Right renal pelvis (tissue), 4 donors: ENCODE measurements at regions not wholly inside any gene's neighbourhood (a gene's known extent, or its start where the extent isn't known, plus 50 kb on each side); places are given as distances from the start of the nearest gene placed in this dataset.

ENCODE experiments used
- DNase-seq, 4 donors: peaks; one replicate each; pipeline ENCODE4 v3.0.0-alpha.2; 2013; ENCODE audit warnings: low read depth in 4 of 4, low spot score in 3 of 4, missing footprints in 1 of 4

DNA sequence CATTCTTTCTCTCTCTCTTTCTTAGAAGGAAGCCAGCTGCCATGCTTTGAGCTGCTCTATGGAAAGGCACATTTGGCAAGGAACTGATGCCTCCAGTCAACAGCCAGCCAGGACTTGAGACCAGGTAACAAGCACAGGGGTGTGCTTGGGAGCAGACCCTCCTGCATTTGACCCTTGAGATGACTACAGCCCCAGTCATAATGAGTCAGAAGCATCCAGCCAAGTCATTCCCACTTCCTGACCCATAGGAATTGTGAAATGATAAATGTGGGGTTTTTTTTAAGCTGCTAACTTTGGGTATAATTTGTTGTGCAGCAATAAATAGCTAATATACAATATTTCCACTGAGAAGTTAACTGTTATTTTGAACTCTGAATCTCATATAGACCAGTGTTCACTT, 446.9 kb downstream of the GRXCR1 start:
- no peak for DNase-seq

DNA sequence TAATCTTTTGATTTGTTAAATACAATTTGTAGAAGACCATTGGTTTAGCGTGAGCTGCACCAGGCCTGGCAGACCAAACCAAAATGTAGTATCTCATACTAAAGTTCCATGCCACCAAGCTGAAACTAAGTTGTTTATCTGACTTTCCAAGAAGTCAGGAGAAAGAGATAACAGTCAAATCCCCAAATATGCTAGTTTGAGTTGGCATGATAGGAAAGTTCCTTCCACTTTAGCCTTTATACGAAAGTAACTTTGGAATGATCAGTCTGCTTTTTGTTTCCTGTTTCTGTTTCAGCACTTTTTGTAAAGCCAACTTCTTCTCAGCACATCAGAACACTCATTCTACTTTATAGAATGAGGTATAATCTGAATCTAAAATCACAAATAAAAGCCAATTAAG, 449.2 kb downstream of the GRXCR1 start:
- no peak for DNase-seq

DNA sequence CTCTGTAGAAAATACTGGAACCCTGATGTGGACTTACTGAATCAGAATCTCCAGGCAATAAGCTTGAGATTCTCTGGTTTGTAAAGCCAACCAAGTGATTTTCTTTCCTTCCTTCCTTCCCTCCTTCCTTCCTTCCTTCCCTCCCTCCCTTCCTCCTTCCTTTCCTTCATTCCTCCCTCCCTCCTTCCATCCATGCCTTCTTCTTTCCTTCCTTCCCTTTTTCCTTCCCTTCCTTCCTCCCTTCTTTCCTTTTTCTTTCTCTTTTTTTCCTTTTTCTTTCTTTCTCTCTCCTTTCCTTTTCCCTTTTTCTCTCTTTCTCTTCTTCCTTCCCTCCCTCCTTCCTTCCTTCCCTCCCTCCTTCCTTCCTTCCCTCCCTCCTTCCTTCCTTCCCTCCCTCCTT, 450.8 kb downstream of the GRXCR1 start:
- no peak for DNase-seq

DNA sequence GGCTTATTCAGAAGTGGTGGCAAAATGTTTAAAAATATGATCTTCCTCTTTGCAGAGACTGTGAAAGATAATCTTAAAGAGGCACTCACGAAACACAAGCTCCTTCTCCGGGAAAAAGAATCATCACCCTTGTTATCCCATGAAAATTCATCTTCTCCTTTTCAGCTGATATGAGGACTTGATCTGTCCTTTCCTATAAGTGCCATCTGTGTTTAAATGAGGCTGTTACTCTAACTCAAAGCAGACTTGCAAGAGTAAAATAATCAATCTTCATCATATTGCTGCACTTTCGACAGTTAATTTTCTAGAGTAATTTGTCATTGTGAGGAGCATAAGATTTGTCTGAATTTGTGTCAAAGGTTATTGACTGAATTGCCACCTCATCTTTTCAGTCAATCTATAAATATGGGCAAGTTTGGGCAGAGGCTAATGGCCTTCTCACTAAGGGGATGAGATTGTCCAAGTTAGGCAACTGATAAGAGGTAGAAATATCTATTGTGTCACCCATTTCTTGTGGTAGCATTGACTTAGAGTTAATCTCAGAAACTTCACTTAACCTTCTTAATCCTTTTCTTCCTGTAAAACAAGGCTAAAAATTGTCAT, 452.9 kb downstream of the GRXCR1 start:
- no peak for DNase-seq

DNA sequence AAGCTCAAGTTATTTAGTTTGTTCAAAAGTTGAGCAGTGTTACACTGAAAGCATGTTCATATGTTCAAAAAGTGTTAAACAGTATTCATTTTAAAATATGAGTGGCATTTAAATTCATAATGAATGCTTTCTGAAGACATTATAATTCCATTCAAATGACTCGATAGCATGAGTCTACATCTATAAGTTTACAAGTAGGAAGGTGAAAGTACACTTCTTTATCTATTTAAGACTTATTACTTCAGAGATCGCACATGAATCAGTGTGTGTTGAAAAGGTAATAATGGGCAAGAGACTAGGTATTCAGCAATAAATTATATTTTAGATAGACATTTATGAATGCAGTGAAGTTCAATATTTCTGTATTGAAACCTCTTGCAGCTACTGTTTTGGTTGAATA, 456.1 kb downstream of the GRXCR1 start:
- no peak for DNase-seq

DNA sequence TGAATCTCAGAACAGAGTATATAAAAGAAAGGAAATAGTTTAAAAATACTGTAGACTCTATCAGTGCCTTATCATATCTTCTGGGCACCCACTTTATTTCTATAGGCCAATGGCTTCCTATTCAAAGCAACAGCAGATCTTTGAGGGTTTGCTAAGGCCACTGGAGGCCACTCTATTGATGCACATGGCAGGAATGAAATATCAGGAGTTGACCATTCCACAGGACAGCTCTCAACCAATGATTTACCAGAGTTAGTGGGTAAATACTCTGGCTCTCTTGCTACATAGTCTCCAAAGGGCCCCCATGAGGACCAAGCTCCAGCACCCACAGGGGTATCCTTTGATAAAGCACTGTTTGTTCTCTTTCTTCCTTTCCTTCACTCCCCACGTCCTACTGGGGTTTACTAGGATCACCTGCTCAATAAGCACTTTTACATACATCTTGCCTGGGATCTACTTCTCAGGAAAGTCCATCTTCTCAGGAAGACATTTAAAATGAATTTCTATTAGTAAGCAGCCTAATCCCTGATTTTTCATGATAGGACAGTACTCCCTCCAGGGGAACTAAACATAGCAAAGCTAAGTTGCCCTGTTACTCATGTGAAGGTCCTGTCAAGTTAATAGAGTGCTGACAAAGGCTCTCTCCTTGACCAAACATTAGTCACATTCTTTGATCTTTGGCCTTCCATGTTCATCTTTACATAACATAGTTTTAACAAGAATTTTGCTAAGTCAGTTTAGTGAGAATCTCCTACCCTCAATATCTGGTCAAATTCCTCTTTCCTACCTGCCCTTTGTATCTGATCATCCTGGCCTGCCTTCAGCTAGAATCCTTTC, 459.7 kb downstream of the GRXCR1 start:
- DNase-seq, result no peak

DNA sequence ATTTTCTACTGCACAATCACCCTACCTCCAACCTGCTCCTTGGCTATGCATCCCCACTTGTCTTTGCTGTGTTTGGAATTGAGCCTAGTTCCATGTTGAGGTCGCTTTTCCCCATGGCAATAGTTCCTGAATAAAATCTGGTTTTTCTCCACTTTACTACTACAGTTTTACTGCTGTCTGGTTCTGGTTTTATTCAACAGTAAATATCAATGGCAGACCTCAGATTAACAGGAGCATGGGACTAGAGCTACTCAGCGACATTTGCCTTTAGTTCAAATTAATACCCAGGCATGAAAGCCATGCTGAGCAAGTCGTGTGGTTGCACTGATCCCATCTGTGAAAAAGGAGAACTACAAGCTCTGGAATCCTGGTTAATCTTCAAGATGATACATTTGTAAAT, 460.3 kb downstream of the GRXCR1 start:
- no peak for DNase-seq

DNA sequence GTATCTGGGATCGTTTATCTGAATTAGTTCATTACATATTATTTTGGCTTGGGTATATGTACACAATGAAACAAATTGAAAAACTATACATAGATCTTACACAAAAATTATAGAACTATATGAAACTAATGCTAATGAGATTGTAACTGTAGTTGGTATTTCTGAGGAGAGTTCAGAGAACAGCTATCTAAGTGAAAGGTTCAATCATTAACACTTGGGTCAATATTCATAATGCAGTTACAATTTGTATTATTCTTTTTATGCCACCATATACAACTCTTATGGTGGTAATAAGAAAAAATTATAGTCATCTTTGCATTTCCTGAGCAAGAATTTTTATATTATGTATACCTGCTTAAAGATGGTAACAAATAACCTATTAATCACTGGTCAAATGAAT, 461.0 kb downstream of the GRXCR1 start:
- no peak for DNase-seq

DNA sequence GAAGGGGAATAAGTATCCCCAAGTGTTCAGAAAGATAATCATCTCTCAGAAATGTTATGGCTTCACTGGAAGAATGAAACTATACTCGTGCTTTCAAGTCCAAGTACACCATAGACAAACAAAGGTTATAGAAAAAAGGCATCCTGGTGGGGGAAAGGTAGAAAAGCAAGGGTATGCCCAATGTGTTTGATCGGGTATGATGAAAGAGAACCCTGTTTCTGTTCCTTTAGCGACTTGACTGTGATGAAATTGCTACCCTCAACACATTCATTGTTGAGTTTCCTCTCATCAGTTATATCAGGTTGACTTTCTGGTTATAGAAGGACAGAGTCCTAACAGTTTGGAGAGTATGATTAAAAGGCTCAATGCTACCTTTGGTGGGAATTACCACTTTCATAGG, 464.3 kb downstream of the GRXCR1 start:
- no peak for DNase-seq

DNA sequence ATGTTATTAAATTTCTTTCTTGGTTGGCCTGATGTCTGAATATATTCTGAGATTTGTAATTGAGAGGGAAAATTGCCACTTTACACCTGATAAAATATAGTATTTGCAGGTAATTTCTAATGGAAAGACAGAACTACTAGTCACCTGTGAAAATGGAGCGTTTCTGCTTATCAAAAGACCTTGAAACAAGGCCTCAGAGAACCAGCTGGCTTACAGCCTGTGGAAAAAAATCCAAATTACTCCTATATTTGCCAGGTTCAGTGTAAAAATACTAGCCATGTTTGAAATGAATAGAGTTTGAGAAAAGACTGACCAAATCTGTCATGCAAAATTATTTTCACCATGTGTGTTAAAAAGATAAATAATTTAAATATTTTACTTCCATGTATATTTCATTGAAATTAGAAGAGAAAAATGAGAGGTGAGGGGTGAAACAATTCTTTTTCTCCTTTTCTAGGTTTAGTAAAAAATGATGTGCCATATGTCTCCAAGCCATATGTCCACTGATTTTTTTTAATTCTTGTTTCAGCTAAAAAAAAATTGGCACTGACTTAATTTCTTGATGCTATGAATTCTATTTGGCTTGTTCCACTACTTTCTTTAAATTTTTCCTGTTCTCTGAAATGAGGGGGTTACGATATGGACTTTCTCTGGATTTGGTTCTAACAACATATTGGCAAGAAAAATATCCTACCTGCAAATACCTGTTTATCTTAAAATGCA, 464.9 kb downstream of the GRXCR1 start:
- DNase-seq, result no peak

DNA sequence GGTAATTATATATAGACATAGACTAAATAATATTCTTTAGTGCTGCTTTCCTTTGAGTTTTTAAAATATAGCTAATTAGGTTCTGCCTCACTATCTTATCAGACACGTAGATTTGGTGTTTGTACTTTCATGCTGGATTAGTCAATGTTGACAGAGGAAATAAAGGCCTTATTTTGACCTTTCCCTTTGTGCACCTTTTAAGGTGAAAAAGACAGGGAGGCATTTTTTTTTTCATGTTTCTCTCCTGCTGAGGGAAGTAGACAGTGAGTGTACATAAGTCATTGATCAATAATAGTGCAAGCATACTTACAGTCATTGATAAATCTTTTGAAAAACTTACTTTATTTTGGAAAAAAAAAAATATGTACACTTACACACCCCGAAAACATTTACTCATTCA, 467.8 kb downstream of the GRXCR1 start:
- no peak for DNase-seq

DNA sequence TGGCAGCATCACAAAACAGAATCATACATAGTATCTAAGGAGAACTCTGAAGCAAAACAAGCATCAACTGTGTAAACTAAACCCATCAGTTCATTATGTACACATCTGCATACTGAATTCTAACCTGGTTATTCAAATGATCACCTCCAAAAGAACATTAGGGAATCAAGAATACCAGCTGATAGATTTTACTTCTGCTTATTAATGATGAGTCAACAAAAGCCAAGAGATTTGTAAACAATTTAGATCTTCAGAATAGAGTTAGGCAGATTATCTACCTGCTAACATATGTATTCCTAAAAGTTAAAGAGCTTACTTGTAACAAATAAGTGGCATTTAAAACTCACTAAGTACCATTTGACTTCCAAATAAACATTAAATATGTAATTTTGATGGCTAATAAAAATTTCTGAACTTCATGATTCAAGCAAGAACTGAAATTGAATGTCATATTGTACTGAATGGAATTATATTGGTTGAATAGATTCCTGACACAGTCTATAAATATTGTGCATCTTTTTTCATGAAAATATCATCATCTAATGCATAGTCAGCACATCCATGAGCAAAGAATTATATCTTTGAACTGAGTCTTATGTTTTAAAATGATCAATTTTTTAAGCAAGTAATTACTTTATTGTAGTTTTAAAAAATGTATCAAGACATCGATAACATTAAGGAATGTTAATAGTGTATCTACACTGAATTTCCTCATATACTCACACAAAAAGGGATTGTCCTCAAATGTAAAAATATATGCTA, 470.5 kb downstream of the GRXCR1 start:
- no peak for DNase-seq

DNA sequence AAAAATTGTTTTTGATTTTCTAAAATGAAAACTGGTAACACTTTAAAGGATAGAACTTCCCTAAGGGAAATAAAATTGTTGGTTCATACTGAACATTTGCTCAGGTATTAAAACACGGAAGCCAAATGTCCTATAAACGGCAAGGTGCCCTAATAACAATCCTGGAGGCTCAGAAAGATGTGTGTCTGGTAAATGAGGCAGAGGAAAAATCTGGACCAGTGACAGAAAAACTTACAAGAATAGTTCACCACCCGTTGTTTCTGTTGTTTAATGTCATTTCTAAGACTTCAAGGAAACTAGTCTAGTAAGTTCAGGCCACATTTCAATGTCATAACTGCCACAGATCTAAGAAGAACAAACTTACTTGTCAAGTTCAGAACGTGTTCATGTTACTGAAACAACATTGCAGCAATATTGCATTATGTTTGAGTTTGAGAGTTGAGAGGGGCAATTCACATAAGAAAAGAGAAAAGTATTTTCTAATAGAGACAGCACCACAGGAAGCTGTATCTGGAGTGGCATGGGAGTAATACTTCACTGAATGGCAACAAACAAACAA, 476.6 kb downstream of the GRXCR1 start:
- no peak for DNase-seq

DNA sequence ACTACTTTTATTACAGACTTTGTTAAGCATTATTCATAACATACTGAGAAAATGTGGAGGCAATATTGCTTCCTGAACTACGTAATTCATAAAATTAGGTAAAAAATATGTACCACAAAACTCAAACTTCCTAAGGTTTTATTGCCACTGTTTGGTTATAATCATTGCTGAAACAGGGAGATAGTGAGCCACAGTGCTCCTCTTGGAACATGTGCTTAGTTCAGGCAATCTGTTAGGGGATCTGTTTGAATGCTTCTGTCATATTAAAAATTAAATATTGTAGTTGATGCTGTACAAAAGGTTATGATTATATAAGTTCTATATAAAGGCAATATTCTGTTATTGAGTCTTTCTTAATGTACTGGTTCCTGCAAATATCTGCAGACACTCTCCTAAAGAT, 480.7 kb downstream of the GRXCR1 start:
- no peak for DNase-seq

DNA sequence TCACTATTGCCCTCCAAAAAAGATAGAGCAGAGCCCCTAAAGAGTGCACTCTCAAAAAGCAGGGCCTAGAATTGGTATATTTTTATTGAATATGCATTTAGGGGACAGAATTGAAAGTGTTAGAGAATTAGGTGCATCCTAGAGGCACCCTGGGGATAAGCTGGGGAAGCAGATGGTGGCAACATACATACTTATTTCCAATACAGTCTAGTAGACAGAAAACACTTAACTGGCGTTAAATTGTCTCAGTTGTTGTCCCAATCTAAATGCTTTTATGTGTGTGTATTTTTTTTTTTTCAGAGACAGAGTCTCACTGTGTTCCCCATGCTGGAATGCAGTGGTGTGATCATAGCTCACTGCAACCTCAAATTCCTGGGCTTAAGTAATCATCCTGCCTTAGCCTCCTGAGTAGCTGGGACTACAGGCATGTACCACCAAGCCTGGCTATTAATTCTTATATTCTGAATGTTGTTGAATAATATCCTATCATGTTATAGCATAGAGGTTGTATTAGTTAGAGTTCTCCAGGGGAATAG, 481.8 kb downstream of the GRXCR1 start:
- DNase-seq, result no peak

DNA sequence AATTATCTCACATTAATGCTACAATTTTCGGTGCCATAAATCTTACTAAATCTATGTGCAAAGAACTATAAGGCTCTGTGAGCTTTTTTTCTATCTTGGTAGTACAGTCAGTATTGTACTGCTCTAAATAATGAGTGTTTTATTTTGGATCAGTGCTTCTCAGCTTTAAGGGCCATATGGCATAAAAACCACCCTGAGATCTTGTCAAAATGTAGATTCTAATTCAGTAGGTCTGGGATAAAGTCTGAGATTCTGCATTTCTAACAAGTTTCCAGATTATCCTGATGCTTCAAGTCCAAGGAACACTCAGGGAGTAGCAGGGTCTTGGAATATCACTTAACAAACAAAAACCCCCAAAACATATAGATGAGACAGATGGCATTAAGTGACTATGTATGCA, 486.5 kb downstream of the GRXCR1 start:
- DNase-seq, result no peak

DNA sequence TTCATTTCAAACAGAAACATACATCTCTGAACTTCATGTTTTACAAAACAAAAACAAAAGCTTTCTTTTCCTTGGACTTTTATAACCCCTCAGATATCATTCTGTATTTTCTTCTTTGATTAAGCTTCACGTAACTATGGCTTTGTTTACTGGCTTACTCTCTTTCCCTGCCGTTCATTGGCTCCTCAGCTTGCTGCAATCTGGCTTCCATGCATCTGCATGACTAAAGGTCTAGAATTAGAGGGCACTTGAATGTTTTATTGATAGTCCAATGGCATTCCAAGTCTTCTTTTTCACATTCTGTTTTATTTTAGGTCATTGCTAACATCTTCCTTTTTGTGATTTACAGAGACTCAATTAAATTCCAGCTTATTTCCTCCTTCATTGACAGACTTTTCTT, 487.6 kb downstream of the GRXCR1 start:
- no peak for DNase-seq

DNA sequence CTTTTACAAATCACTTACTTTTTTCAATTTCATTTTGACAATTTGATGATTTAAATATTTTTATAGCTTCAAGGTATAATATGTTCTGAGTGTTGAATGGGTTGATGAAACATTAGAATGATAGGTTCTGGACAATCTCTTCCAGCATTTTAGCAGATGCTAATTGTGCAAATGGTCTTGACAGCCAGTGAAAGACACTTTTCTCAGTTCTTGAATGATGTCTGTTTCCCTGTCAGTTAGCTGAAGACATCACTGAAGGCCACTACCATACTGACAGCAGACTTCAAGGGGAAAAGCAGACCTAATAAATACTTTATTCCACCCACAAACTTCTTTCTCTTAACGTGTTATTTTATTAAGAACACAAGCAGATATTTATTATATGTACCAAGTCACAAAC, 498.6 kb downstream of the GRXCR1 start:
- no peak for DNase-seq

DNA sequence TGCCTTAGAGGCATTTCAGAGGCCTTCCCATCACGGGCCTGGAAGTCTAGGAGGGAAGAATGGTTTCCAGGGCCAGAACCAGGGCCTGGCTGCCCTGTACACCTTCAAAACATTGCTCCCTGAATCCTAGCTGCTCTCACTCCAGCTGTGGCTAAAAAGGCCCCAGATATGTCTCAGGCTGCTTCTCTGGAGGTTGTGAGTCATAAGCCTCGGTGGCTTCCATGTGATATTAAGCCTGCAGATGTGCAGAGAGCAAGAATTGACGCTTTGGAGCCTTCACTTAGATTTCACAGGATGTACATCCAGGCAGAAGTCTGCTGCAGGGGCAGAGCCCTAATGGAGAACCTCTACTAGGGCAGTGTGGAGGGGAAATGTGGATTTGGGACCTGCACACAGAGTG, 502.5 kb downstream of the GRXCR1 start:
- DNase-seq, result no peak

DNA sequence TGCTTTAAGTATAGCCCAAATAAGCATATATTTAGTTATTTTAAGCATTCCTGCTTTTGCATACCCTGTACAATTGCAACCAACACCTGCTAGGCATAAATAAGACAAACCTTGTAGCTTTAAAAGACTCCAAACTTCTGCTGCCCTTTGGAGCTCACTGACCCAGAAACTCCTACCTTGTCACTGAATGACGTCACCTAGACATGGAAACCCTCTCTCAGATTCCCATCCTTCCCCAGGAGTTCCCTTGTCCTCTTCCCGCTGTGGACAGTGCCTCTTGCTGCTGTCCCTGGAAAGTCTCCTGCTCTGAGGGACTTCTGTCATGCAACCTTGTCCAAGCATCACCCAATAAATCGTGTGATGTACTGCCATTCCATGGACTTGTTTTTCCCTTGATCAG, 507.2 kb downstream of the GRXCR1 start:
- DNase-seq, result no peak

DNA sequence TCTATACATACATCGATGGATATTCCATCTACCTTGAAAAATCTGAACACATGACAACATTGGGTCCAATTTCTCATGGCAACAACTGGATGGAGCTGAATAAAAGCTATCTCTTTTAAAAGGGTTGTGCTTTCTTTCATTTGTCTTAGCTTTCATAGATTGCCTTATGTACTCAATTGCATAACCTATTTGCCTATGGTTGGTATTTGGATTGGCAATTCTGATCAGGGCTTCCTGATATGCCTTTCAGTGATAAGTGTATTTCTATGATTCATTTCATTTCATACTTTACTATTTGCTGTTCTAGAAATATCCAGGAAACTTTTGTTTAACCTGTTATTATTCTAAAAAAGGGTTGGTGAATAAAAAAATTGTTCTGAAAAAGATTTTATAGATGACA, 509.9 kb downstream of the GRXCR1 start:
- no peak for DNase-seq
